Adrenal gland (tissue), 9 donors: ENCODE measurements at regions not wholly inside any gene's neighbourhood (a gene's known extent, or its start where the extent isn't known, plus 50 kb on each side); places are given as distances from the start of the nearest gene placed in this dataset.
A peak's percentile ranks its signal among the peaks of the same experiment; 100 is the strongest.

Experiments used
- DNase-seq, 7 donors: peaks; one replicate each; pipeline ENCODE4 v3.0.0-alpha.2; 2019 to 2020
- H3K27ac ChIP-seq, 5 donors: fragments of 200-600 bp; sonication (generic) in 4 of 5; 1 replicate in 3 of 5; 2 replicates in 2 of 5; pipeline versions ENCODE4 v1.5.1 to v1.8.0; 2016 to 2020; ENCODE audit warnings: mild to moderate bottlenecking in 1 of 5
- H3K27me3 ChIP-seq: fragments of 200-600 bp; 2 replicates; pipeline ENCODE4 v1.8.0; 2021
- H3K36me3 ChIP-seq, 2 donors: fragments of 200-600 bp; replicated peaks in 1 of 2; 1 replicate in 1 of 2; 2 replicates in 1 of 2; pipeline versions ENCODE4 v1.5.1 to v1.8.0; 2018 to 2022
- H3K4me1 ChIP-seq, 2 donors: fragments of 200-600 bp; replicated peaks in 1 of 2; 1 replicate in 1 of 2; 2 replicates in 1 of 2; pipeline versions ENCODE4 v1.5.1 to v1.8.0; 2018 to 2021
- H3K4me3 ChIP-seq, 4 donors: fragments of 200-600 bp; sonication (generic) in 3 of 4; one replicate each; pipeline ENCODE4 v1.5.1; 2016 to 2018
- H3K9me3 ChIP-seq, 3 donors: fragments of 200-600 bp; sonication (generic) in 1 of 3; replicated peaks in 1 of 3; 1 replicate in 2 of 3; 2 replicates in 1 of 3; pipeline versions ENCODE4 v1.5.1 to v1.8.0; 2016 to 2021
- POLR2A ChIP-seq, 2 donors: fragments of 450-650 bp; IDR thresholded peaks; one replicate each; pipeline ENCODE4 v1.6.1; 2017; ENCODE audit warnings: antibody characterized with exemption in 2 of 2, mild to moderate bottlenecking in 2 of 2, moderate library complexity in 1 of 2
- WGBS, 4 donors: extraction: QIAGEN DNeasy Blood & Tissue Kit in 2 of 4; methylation state at CpG; one replicate each; pipeline versions ENCODE4 v1.1.5 to v1.1.7; 2013 to 2017; 5-methylcytosine and 5-hydroxymethylcytosine counted together
- intact Hi-C, 2 donors: fragments of 100-400 bp; cut with DNase I; formaldehyde crosslinking; loops; one replicate each; pipeline versions ENCODE4 v1.14.1 to v1.15.0; 2022 to 2023
- TF ChIP-seq, protein P1 (sequence below), 6 experiments: fragments of 450-650 bp in 4 of 6; fragments of 200-600 bp in 2 of 6; sonication (generic) in 1 of 6; IDR thresholded peaks; 1 replicate in 5 of 6; 2 replicates in 1 of 6; pipeline versions ENCODE4 v1.5.1 to v1.8.0; 2016 to 2021; ENCODE audit warnings: antibody characterized with exemption in 6 of 6, mild to moderate bottlenecking in 2 of 6, moderate library complexity in 1 of 6
- donor health status: healthy with polysubstance abuse.
- donor health status: Bipolar disorder and iron deficiency.
- donor health status: DM: yes; HTN: yes; CAD: no.
- donor health status: DM: no; HTN: no; CAD: no.
- donor health status: DM: no; HTN: no; CAD: no.

GRCh38 chr3:5784690-5785089 is 597.2 kb downstream of the EDEM1 start:
- Histone ChIP-seq H3K27ac (no peak overlapping the region), H3K36me3 (no peaks in the 10 kb centered on the region), H3K27me3 (no peaks in the 10 kb centered on the region), H3K4me1 (no peaks in the 10 kb centered on the region), H3K9me3 (no peaks in the 10 kb centered on the region), H3K4me3 (no peak overlapping the region)
- TF ChIP-seq, protein P1, sequence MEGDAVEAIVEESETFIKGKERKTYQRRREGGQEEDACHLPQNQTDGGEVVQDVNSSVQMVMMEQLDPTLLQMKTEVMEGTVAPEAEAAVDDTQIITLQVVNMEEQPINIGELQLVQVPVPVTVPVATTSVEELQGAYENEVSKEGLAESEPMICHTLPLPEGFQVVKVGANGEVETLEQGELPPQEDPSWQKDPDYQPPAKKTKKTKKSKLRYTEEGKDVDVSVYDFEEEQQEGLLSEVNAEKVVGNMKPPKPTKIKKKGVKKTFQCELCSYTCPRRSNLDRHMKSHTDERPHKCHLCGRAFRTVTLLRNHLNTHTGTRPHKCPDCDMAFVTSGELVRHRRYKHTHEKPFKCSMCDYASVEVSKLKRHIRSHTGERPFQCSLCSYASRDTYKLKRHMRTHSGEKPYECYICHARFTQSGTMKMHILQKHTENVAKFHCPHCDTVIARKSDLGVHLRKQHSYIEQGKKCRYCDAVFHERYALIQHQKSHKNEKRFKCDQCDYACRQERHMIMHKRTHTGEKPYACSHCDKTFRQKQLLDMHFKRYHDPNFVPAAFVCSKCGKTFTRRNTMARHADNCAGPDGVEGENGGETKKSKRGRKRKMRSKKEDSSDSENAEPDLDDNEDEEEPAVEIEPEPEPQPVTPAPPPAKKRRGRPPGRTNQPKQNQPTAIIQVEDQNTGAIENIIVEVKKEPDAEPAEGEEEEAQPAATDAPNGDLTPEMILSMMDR (IDR thresholded peaks at IDR 0.05) = no peak
- TF ChIP-seq POLR2A (IDR thresholded peaks at IDR 0.05) = no peak
- DNase-seq = no peak
- intact Hi-C loops = no loop called here

GRCh38 chr3:5787861-5788488 is 600.5 kb downstream of the EDEM1 start:
- DNase-seq = peak in 6 of 7 donors; percentile 15 to 57 (median 23)
- Histone ChIP-seq H3K4me1 (no peaks in the 10 kb centered on the region), H3K9me3 (no peaks in the 10 kb centered on the region), H3K27me3 (no peaks in the 10 kb centered on the region), H3K27ac (no peak overlapping the region), H3K4me3 (no peak overlapping the region), H3K36me3 (no peaks in the 10 kb centered on the region)
- intact Hi-C loops = no loop called here
- 31 to 37% (median 35%) methylated on average over 6 of the region's 6 CpGs for WGBS, 4 donors
- TF ChIP-seq, protein P1 (IDR thresholded peaks at IDR 0.05) = peak in 3 of 6 experiments; percentile 6 to 13 (median 8)
- TF ChIP-seq POLR2A (IDR thresholded peaks at IDR 0.05) = no peak

DNA sequence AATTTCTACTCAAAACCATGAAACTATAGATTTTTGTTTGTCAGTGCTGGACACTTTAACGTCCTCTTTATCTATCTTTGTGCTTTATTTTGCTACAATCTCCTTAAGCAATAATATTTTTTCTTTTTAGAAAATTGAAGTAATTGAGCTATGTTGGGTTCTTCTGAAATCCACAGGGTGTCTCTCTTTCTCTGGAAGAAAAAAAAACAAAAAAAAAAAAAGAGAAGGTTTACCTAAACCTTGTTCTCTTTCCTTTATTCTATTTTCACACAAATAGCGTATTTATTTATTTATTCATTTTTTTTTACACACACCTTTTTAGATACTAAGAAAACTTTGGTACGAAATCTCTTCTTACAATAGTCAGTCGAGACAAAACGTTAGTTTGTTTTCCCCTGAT is 601.0 kb downstream of the EDEM1 start:
- Histone ChIP-seq H3K4me1 (no peaks in the 10 kb centered on the region), H3K27me3 (no peaks in the 10 kb centered on the region), H3K4me3 (no peak overlapping the region), H3K9me3 (no peaks in the 10 kb centered on the region), H3K36me3 (no peaks in the 10 kb centered on the region), H3K27ac (no peak overlapping the region)
- WGBS, 4 donors = 52 to 63% (median 55%) methylated on average over 5 of the region's 5 CpGs
- no peak for DNase-seq
- intact Hi-C loops = no loop called here
- TF ChIP-seq, protein P1 (IDR thresholded peaks at IDR 0.05) = no peak
- no peak for TF ChIP-seq POLR2A (IDR thresholded peaks at IDR 0.05)

- no peak for TF ChIP-seq POLR2A (IDR thresholded peaks at IDR 0.05)
- TF ChIP-seq, protein P1 (IDR thresholded peaks at IDR 0.05) = no peak
- no peaks in the 10 kb centered on the region for H3K9me3 ChIP-seq
- H3K4me3 ChIP-seq = no peak overlapping the region
- DNase-seq = no peak
- intact Hi-C loops = no loop called here
- H3K36me3 ChIP-seq = no peaks in the 10 kb centered on the region
- H3K27me3 ChIP-seq = no peaks in the 10 kb centered on the region
- no peak overlapping the region for H3K27ac ChIP-seq
- 47 to 58% (median 56%) methylated on average over 1 of the region's 1 CpG for WGBS, 4 donors
- H3K4me1 ChIP-seq = no peaks in the 10 kb centered on the region
Measured at GRCh38 chr3:5791558-5791957, 604.1 kb downstream of the EDEM1 start.
